K562 (cell line): ENCODE measurements at regions not wholly inside any gene's neighbourhood (a gene's known extent, or its start where the extent isn't known, plus 50 kb on each side); places are given as distances from the start of the nearest gene placed in this dataset.

Experiments
- ATAC-seq: fragments of 200-7000 bp; cut with Tn5 transposase; 3 replicates; pipeline ENCODE4 v1.9.1; 2020; ENCODE audit warnings: moderate library complexity
- BruUV-seq: library from RNA; stranded (reverse); fragments of 400-500 nt; replicated peaks from 2 replicates; lab custom pipeline; 2021; lab: Mats Ljungman, UMichigan
- CTCF ChIA-PET: fragments of 300-600 bp; formaldehyde crosslinking; extraction: SDS; loops from one replicate; lab custom pipeline; 2021; ENCODE audit warnings: low intra/inter-chr PET ratio; lab: Yijun Ruan, JAX
- POLR2A ChIA-PET: fragments of 300-600, 350-650 bp; sonication (Branson Sonifier 250); formaldehyde crosslinking; extraction: SDS; loops from one replicate; lab custom pipeline; 2021; ENCODE audit warnings: antibody characterized with exemption, inconsistent platforms; lab: Yijun Ruan, JAX
- DNase-seq, 4 experiments: peaks; one replicate each; pipeline versions ENCODE4 v3.0.0 to v3.0.0-alpha.2; 2011 to 2018; ENCODE audit warnings: low spot score in 3 of 4, mixed read lengths in 3 of 4; ENCODE audit errors: extremely low read depth in 1 of 4
- FAIRE-seq: peaks from 2 replicates; lab custom pipeline; 2011; peaks lifted over from hg19 to GRCh38; lab: Jason Lieb, UNC
- H2AFZ ChIP-seq: 2 replicates; pipeline ENCODE4 v1.6.0; 2011; ENCODE audit warnings: low read depth, low read length, control low read depth, inconsistent platforms
- H3K27ac ChIP-seq: fragments of 200-600 bp; 3 replicates; pipeline ENCODE4 v1.8.0; 2011; ENCODE audit warnings: low read depth, mild to moderate bottlenecking, control low read depth, inconsistent platforms, low read length, moderate library complexity, mixed read lengths; ENCODE audit errors: extremely low read depth
- H3K27me3 ChIP-seq, 2 experiments: fragments of 300-600 bp in 1 of 2; 2 replicates in 1 of 2; 3 replicates in 1 of 2; pipeline versions ENCODE4 v1.6.0 to v1.8.0; 2011; ENCODE audit warnings: inconsistent platforms in 2 of 2, low read length in 2 of 2, mild to moderate bottlenecking in 1 of 2, mixed read lengths in 1 of 2, moderate library complexity in 1 of 2; ENCODE audit not compliant: control insufficient read depth in 2 of 2, insufficient read depth in 2 of 2
- H3K36me3 ChIP-seq: fragments of 300-600 bp; 3 replicates; pipeline ENCODE4 v1.8.0; 2011; ENCODE audit warnings: mild to moderate bottlenecking, low read length, inconsistent platforms; ENCODE audit not compliant: control insufficient read depth, insufficient read depth
- H3K4me1 ChIP-seq, 2 experiments: fragments of 200-600 bp in 1 of 2; replicated peaks in 1 of 2; 2 replicates in 1 of 2; 3 replicates in 1 of 2; pipeline versions ENCODE4 v1.5.1 to v1.8.0; 2011; ENCODE audit warnings: inconsistent platforms in 2 of 2, low read length in 2 of 2, mild to moderate bottlenecking in 1 of 2, mixed read lengths in 1 of 2, moderate library complexity in 1 of 2; ENCODE audit not compliant: control insufficient read depth in 2 of 2, insufficient read depth in 2 of 2
- H3K4me2 ChIP-seq: 2 replicates; pipeline ENCODE4 v1.6.1; 2011; ENCODE audit warnings: low read length, control low read depth, inconsistent platforms, mixed read lengths; ENCODE audit not compliant: insufficient read depth
- H3K4me3 ChIP-seq: fragments of 200-600 bp; sonication (generic), shearing (Covaris generic); 2 replicates; pipeline ENCODE4 v1.5.1; 2016; ENCODE audit warnings: control low read depth, inconsistent platforms
- H3K79me2 ChIP-seq: fragments of 200-600 bp; 3 replicates; pipeline ENCODE4 v1.8.0; 2011; ENCODE audit warnings: low read length, inconsistent platforms; ENCODE audit not compliant: control insufficient read depth, insufficient read depth
- H3K9ac ChIP-seq, 2 experiments: 2 replicates each; pipeline versions ENCODE4 v1.6.0 to v1.6.1; 2011; ENCODE audit warnings: low read depth in 2 of 2, low read length in 2 of 2, control low read depth in 1 of 2, inconsistent platforms in 1 of 2, mild to moderate bottlenecking in 1 of 2, mixed read lengths in 1 of 2; ENCODE audit not compliant: insufficient read depth in 1 of 2
- H3K9me1 ChIP-seq: one replicate; pipeline ENCODE4 v1.6.0; 2011; ENCODE audit warnings: inconsistent platforms, mild to moderate bottlenecking, low read length, moderate library complexity; ENCODE audit not compliant: control insufficient read depth, insufficient read depth
- H3K9me3 ChIP-seq: replicated peaks from 2 replicates; pipeline ENCODE4 v1.5.1; 2011; ENCODE audit warnings: low read depth, low read length, inconsistent platforms; ENCODE audit not compliant: control insufficient read depth, insufficient read depth
- H4K20me1 ChIP-seq: replicated peaks from 2 replicates; pipeline ENCODE4 v1.6.1; 2011; ENCODE audit warnings: low read length, inconsistent platforms, mixed read lengths; ENCODE audit not compliant: control insufficient read depth, insufficient read depth
- AFF1 ChIP-seq, 2 experiments: fragments of 450-650 bp; IDR thresholded peaks; 2 replicates each; pipeline ENCODE4 v1.6.1; 2018; ENCODE audit warnings: mild to moderate bottlenecking in 2 of 2, low read depth in 1 of 2; ENCODE audit not compliant: partially characterized antibody in 2 of 2
- CREBBP ChIP-seq: IDR thresholded peaks from one replicate; pipeline ENCODE4 v1.6.1; 2012; ENCODE audit warnings: low read depth, mild to moderate bottlenecking, control low read depth, inconsistent platforms, low read length
- FOXO4 ChIP-seq: fragments of 450-650 bp; formaldehyde crosslinking; IDR thresholded peaks from 2 replicates; pipeline ENCODE4 v1.4.0; 2020; ENCODE audit warnings: mild to moderate bottlenecking, moderate library complexity
- GTF2A2 ChIP-seq: IDR thresholded peaks from 2 replicates; pipeline ENCODE4 v1.6.1; 2016; ENCODE audit warnings: mild to moderate bottlenecking, missing genetic modification characterization, missing compliant biosample characterization
- IRF1 ChIP-seq: sonication (generic); formaldehyde crosslinking; IDR thresholded peaks from 2 replicates; pipeline ENCODE4 v1.8.0; 2022; ENCODE audit warnings: missing genetic modification reagents, mild to moderate bottlenecking, borderline replicate concordance
- LCOR ChIP-seq: sonication (generic); formaldehyde crosslinking; IDR thresholded peaks from 2 replicates; pipeline ENCODE4 v1.8.0; 2022; ENCODE audit warnings: mild to moderate bottlenecking, missing genetic modification reagents
- ZNF280B ChIP-seq: fragments of 250-450 bp; sonication (Bioruptor Pico); IDR thresholded peaks from 2 replicates; pipeline ENCODE4 v1.5.1; 2021; ENCODE audit warnings: mild to moderate bottlenecking
- ZNF561 ChIP-seq: fragments of 450-650 bp; formaldehyde crosslinking; conservative IDR thresholded peaks from 2 replicates; pipeline ENCODE4 v1.4.0; 2020; ENCODE audit warnings: mild to moderate bottlenecking, moderate library complexity
- WGBS: fragments of 100-300 bp; shearing (Covaris generic); methylation state at CpG from one replicate; pipeline ENCODE4 v1.1.6; 2016; ENCODE audit warnings: low coverage, mixed read lengths; ENCODE audit not compliant: insufficient coverage; ENCODE audit errors: missing lambda C conversion rate; 5-methylcytosine and 5-hydroxymethylcytosine counted together
- in situ Hi-C: fragments of 300-500 bp; cut with MboI; formaldehyde crosslinking; loops from 4 replicates; pipeline ENCODE4 v1.15.0; 2018; ENCODE audit warnings: inconsistent platforms, mixed read lengths
- intact Hi-C: fragments of 100-400 bp; cut with micrococcal nuclease; formaldehyde crosslinking; loops from 2 replicates; pipeline ENCODE4 v1.14.2; 2022

GRCh38 chr2:40957508-40957907 lies 505.6 kb upstream of the SLC8A1 start:
- H3K9ac ChIP-seq = no peak overlapping the region
- CTCF ChIA-PET = no interaction called here
- no peaks in the 10 kb centered on the region for H4K20me1 ChIP-seq
- no peak for FAIRE-seq
- TF ChIP-seq IRF1 (CRISPR knock-in tag) = no peak
- TF ChIP-seq, all 486 proteins: peak for 0
- H3K4me2 ChIP-seq = no peak overlapping the region
- H3K27me3 ChIP-seq = no peaks in the 10 kb centered on the region
- no peak overlapping the region for H2AFZ ChIP-seq
- H3K9me1 ChIP-seq = no peaks in the 10 kb centered on the region
- H3K4me3 ChIP-seq = no peak overlapping the region
- no peaks in the 10 kb centered on the region for H3K79me2 ChIP-seq
- no peaks in the 10 kb centered on the region for H3K36me3 ChIP-seq
- WGBS = 2% methylated on average over 7 of the region's 9 CpGs
- H3K27ac ChIP-seq = no peak overlapping the region
- intact Hi-C loops (no loop called here), in situ Hi-C loops (no loop called here)
- no peaks in the 10 kb centered on the region for H3K9me3 ChIP-seq
- BruUV-seq = no TSS peak
- POLR2A ChIA-PET = no interaction called here
- ATAC-seq (no peak), DNase-seq (no peak)
- no peaks in the 10 kb centered on the region for H3K4me1 ChIP-seq

- no peaks in the 10 kb centered on the region for H3K27me3 ChIP-seq
- intact Hi-C loops (no loop called here), in situ Hi-C loops (no loop called here)
- ATAC-seq = no peak
- FAIRE-seq = no peak
- H4K20me1 ChIP-seq = no peaks in the 10 kb centered on the region
- DNase-seq = no peak
- no peaks in the 10 kb centered on the region for H3K9me1 ChIP-seq
- no peak overlapping the region for H2AFZ ChIP-seq
- no peaks in the 10 kb centered on the region for H3K9me3 ChIP-seq
- H3K27ac ChIP-seq = no peak overlapping the region
- ChIA-PET POLR2A (interaction anchor here (0.7 kb wide), 1 partner anchor 91 kb away, joined by 3 read pairs; no protein-coding TSS in a partner anchor), CTCF (no interaction called here)
- WGBS = 2% methylated on average over 5 of the region's 5 CpGs
- BruUV-seq = no TSS peak
- H3K4me1 ChIP-seq = no peaks in the 10 kb centered on the region
- no peak overlapping the region for H3K4me2 ChIP-seq
- H3K4me3 ChIP-seq = no peak overlapping the region
- no peak overlapping the region for H3K9ac ChIP-seq
- H3K79me2 ChIP-seq = no peaks in the 10 kb centered on the region
- no peaks in the 10 kb centered on the region for H3K36me3 ChIP-seq
- no peak for TF ChIP-seq CREBBP
- no peak for TF ChIP-seq ZNF561 (CRISPR knock-in tag)
- no peak for TF ChIP-seq FOXO4 (CRISPR knock-in tag)
- TF ChIP-seq ZNF280B (CRISPR knock-in tag) = no peak
- TF ChIP-seq LCOR (CRISPR knock-in tag) = no peak
- no peak for TF ChIP-seq AFF1 (IDR thresholded peaks at IDR 0.05; ENCODE audit: low read depth in 1 of 2, partially characterized antibody in 2 of 2)
- no peak for TF ChIP-seq GTF2A2 (tag)
These were observed 510.1 kb upstream of the SLC8A1 start for GRCh38 chr2:40962026-40962425.
